IMR-90 (cell line): ENCODE measurements at regions not wholly inside any gene's neighbourhood (a gene's known extent, or its start where the extent isn't known, plus 50 kb on each side); places are given as distances from the start of the nearest gene placed in this dataset.
"Not testable (repeated sequence)": the region's sequence is repeated elsewhere in the genome, so short reads cannot be mapped to it uniquely, and the experiment has no call there.

Source experiments
- ATAC-seq: fragments of 200-7000 bp; cut with Tn5 transposase; 2 replicates; pipeline ENCODE4 v1.9.1; 2020; ENCODE audit warnings: low read depth, mild to moderate bottlenecking, moderate library complexity
- BruUV-seq: library from RNA; stranded (reverse); fragments of 400-500 nt; replicated peaks from 2 replicates; lab custom pipeline; 2021; lab: Mats Ljungman, UMichigan
- CTCF ChIA-PET: fragments of 300-600 bp; formaldehyde crosslinking; extraction: SDS; loops from one replicate; lab custom pipeline; 2021; ENCODE audit warnings: antibody characterized with exemption; lab: Yijun Ruan, JAX
- POLR2A ChIA-PET: fragments of 300-600 bp; sonication (Branson Sonifier 250); formaldehyde crosslinking; loops from one replicate; lab custom pipeline; 2022; ENCODE audit warnings: antibody characterized with exemption; ENCODE audit not compliant: unreplicated experiment; lab: Charles Lee
- DNase-seq: peaks from one replicate; pipeline ENCODE4 v3.0.0; 2013
- H2AFZ ChIP-seq: replicated peaks from 2 replicates; pipeline ENCODE3; 2013; ENCODE audit warnings: low read length, mild to moderate bottlenecking; ENCODE audit not compliant: poor library complexity
- H2AK5ac ChIP-seq: 2 replicates; pipeline ENCODE4 v1.6.1; 2013; ENCODE audit warnings: low read depth, low read length, inconsistent platforms
- H2AK9ac ChIP-seq: replicated peaks from 2 replicates; pipeline ENCODE3; 2013; ENCODE audit warnings: mild to moderate bottlenecking, low read depth, low read length, moderate library complexity; ENCODE audit not compliant: poor library complexity
- H2BK120ac ChIP-seq: 2 replicates; pipeline ENCODE4 v1.6.1; 2013; ENCODE audit warnings: low read depth, low read length, inconsistent platforms
- H2BK15ac ChIP-seq: 3 replicates; pipeline ENCODE4 v1.6.1; 2013; ENCODE audit warnings: low read depth, low read length, inconsistent platforms
- H2BK20ac ChIP-seq: 2 replicates; pipeline ENCODE4 v1.6.1; 2013; ENCODE audit warnings: low read depth, mild to moderate bottlenecking, inconsistent platforms, low read length, moderate library complexity
- H2BK5ac ChIP-seq: 2 replicates; pipeline ENCODE4 v1.6.1; 2013; ENCODE audit warnings: mild to moderate bottlenecking, low read depth, low read length, inconsistent platforms; ENCODE audit not compliant: poor library complexity, severe bottlenecking
- H3K14ac ChIP-seq: replicated peaks from 2 replicates; pipeline ENCODE4 v1.6.1; 2013; ENCODE audit warnings: low read depth, low read length, inconsistent platforms
- H3K18ac ChIP-seq: 2 replicates; pipeline ENCODE4 v1.6.1; 2013; ENCODE audit warnings: low read depth, low read length, control low read depth
- H3K23ac ChIP-seq: 2 replicates; pipeline ENCODE4 v1.6.1; 2013; ENCODE audit warnings: low read depth, low read length, inconsistent platforms
- H3K27ac ChIP-seq: 2 replicates; pipeline ENCODE4 v1.5.1; 2013; ENCODE audit warnings: mild to moderate bottlenecking, control low read depth, low read length; ENCODE audit not compliant: insufficient read depth
- H3K27me3 ChIP-seq: 2 replicates; pipeline ENCODE4 v1.6.1; 2013; ENCODE audit warnings: low read length; ENCODE audit not compliant: control insufficient read depth, insufficient read depth
- H3K36me3 ChIP-seq: 2 replicates; pipeline ENCODE4 v1.6.1; 2013; ENCODE audit warnings: low read length, mixed read lengths; ENCODE audit not compliant: control insufficient read depth, insufficient read depth
- H3K4ac ChIP-seq: 2 replicates; pipeline ENCODE4 v1.6.1; 2013; ENCODE audit warnings: low read depth, low read length, inconsistent platforms
- H3K4me1 ChIP-seq: 2 replicates; pipeline ENCODE4 v1.6.1; 2013; ENCODE audit warnings: low read length, mixed read lengths; ENCODE audit not compliant: control insufficient read depth, insufficient read depth
- H3K4me2 ChIP-seq: 2 replicates; pipeline ENCODE4 v1.6.1; 2013; ENCODE audit warnings: low read depth, mild to moderate bottlenecking, control low read depth, low read length, moderate library complexity
- H3K4me3 ChIP-seq: 2 replicates; pipeline ENCODE4 v1.5.1; 2013; ENCODE audit warnings: low read depth, mild to moderate bottlenecking, control low read depth, low read length, moderate library complexity; ENCODE audit not compliant: insufficient read depth
- H3K56ac ChIP-seq: 2 replicates; pipeline ENCODE4 v1.6.1; 2013; ENCODE audit warnings: low read length, inconsistent platforms; ENCODE audit not compliant: insufficient read depth; ENCODE audit errors: extremely low read depth
- H3K79me1 ChIP-seq, 2 experiments: 2 replicates each; pipeline ENCODE4 v1.6.1; 2013; ENCODE audit warnings: low read length in 2 of 2, inconsistent platforms in 1 of 2, low read depth in 1 of 2
- H3K9ac ChIP-seq: 2 replicates; pipeline ENCODE4 v1.6.1; 2013; ENCODE audit warnings: low read depth, low read length, control low read depth
- H3K9me1 ChIP-seq: 2 replicates; pipeline ENCODE4 v1.6.1; 2013; ENCODE audit warnings: low read length, inconsistent platforms; ENCODE audit not compliant: insufficient read depth
- H3K9me3 ChIP-seq: 2 replicates; pipeline ENCODE4 v1.6.1; 2013; ENCODE audit warnings: low read length; ENCODE audit not compliant: control insufficient read depth, insufficient read depth
- H4K20me1 ChIP-seq: 2 replicates; pipeline ENCODE4 v1.6.1; 2013; ENCODE audit warnings: low read length, inconsistent platforms; ENCODE audit not compliant: insufficient read depth
- H4K5ac ChIP-seq: 2 replicates; pipeline ENCODE4 v1.6.1; 2013; ENCODE audit warnings: mild to moderate bottlenecking, low read depth, low read length, control low read depth
- H4K8ac ChIP-seq, 2 experiments: 2 replicates each; pipeline ENCODE4 v1.6.1; 2013; ENCODE audit warnings: low read depth in 2 of 2, low read length in 2 of 2, control low read depth in 1 of 2, inconsistent platforms in 1 of 2
- H4K91ac ChIP-seq: 2 replicates; pipeline ENCODE4 v1.6.1; 2013; ENCODE audit warnings: low read depth, low read length, inconsistent platforms; ENCODE audit not compliant: insufficient read depth
- CHD1 ChIP-seq: IDR thresholded peaks from 2 replicates; pipeline ENCODE4 v1.6.1; 2012; ENCODE audit warnings: low read depth, low read length, improper control_type of control experiment
- FOS ChIP-seq: fragments of 150-350 bp; IDR thresholded peaks from 2 replicates; pipeline ENCODE4 v1.6.1; 2016; ENCODE audit warnings: low read depth, low read length
- MAZ ChIP-seq: IDR thresholded peaks from 2 replicates; pipeline ENCODE4 v1.6.1; 2012; ENCODE audit warnings: low read depth, mild to moderate bottlenecking, low read length, improper control_type of control experiment, moderate library complexity, borderline replicate concordance
- MXI1 ChIP-seq: IDR thresholded peaks from 2 replicates; pipeline ENCODE4 v1.6.1; 2012; ENCODE audit warnings: low read depth, mild to moderate bottlenecking, low read length, moderate library complexity, borderline replicate concordance
- RCOR1 ChIP-seq: IDR thresholded peaks from 2 replicates; pipeline ENCODE4 v1.6.1; 2012; ENCODE audit warnings: mild to moderate bottlenecking, low read length, improper control_type of control experiment; ENCODE audit not compliant: insufficient replicate concordance
- WGBS, 2 experiments: methylation state at CpG; one replicate each; pipeline versions ENCODE4 v1.1.5 to v1.1.7; 2013; ENCODE audit warnings: missing lambda C conversion rate in 2 of 2; ENCODE audit not compliant: insufficient read length in 1 of 2; ENCODE audit errors: extremely low coverage in 2 of 2; 5-methylcytosine and 5-hydroxymethylcytosine counted together
- dilution Hi-C: fragments of 300-500 bp; cut with HindIII; formaldehyde crosslinking; loops from one replicate; pipeline ENCODE4 v1.14.3; 2018; ENCODE audit warnings: low sequenced_read_pairs; ENCODE audit not compliant: unreplicated experiment
- in situ Hi-C: fragments of 300-500 bp; cut with MboI; formaldehyde crosslinking; loops from 3 replicates; pipeline ENCODE4 v1.14.3; 2019; ENCODE audit warnings: low sequenced_read_pairs, inconsistent platforms, mixed read lengths
- intact Hi-C: fragments of 100-400 bp; cut with micrococcal nuclease; formaldehyde crosslinking; loops from 2 replicates; pipeline ENCODE4 v1.10.0; 2022
- TF ChIP-seq, protein P1 (sequence below): conservative IDR thresholded peaks from 2 replicates; pipeline ENCODE4 v1.5.1; 2012; ENCODE audit warnings: mild to moderate bottlenecking, low read depth, low read length, improper control_type of control experiment

DNA sequence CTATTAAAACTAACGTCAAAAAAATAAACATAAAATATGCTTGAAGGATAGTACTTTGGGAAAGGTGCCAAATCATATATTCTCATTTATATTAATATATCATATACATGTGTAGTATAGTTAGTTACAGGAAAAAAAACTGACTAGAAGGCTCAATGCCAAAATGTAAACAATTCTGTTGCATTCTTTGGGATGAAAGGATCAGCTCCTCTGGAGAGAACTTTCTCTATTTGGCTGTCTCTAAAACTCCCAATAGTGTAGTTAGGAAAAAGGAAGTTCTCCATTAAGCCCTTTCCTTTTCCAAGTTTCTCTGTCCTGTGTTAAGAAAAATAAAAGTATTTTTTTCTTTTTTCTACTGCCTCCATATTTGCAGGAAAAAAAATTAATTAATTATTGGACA lies 86.5 kb upstream of the BTN3A2 start:
- H3K36me3 ChIP-seq, result no peaks in the 10 kb centered on the region
- no peak overlapping the region for H2BK120ac ChIP-seq
- in situ Hi-C loops, result loop anchor here (25.0 kb wide), 1 partner anchor 859 kb away; a partner anchor contains a TSS
- H4K5ac ChIP-seq, result no peak overlapping the region
- no TSS peak for BruUV-seq
- peaks cover 0 to 5% of the 10 kb centered on the region in 2 experiments; a peak in 3 of 4 replicates for H3K79me1 ChIP-seq
- no peak overlapping the region for H3K9ac ChIP-seq
- no peak overlapping the region for H3K14ac ChIP-seq
- no peak overlapping the region for H3K18ac ChIP-seq
- no peak overlapping the region for H4K8ac ChIP-seq
- H2BK5ac ChIP-seq, result no peak overlapping the region
- ChIA-PET CTCF (no interaction called here), POLR2A (no interaction called here)
- no peak overlapping the region for H3K27ac ChIP-seq
- intact Hi-C loops, result no loop called here
- H4K91ac ChIP-seq, result no peak overlapping the region
- H3K9me1 ChIP-seq, result no peaks in the 10 kb centered on the region; the same call in 1 of the 2 replicates
- no peaks in the 10 kb centered on the region for H3K27me3 ChIP-seq
- H2AK5ac ChIP-seq, result no peak overlapping the region
- no peak overlapping the region for H3K4me2 ChIP-seq
- WGBS, 2 experiments, result no CpG with 5 or more reads among the region's 1 CpG
- H2AK9ac ChIP-seq, result no peak overlapping the region
- no peak overlapping the region for H2BK20ac ChIP-seq
- TF ChIP-seq, protein P1, sequence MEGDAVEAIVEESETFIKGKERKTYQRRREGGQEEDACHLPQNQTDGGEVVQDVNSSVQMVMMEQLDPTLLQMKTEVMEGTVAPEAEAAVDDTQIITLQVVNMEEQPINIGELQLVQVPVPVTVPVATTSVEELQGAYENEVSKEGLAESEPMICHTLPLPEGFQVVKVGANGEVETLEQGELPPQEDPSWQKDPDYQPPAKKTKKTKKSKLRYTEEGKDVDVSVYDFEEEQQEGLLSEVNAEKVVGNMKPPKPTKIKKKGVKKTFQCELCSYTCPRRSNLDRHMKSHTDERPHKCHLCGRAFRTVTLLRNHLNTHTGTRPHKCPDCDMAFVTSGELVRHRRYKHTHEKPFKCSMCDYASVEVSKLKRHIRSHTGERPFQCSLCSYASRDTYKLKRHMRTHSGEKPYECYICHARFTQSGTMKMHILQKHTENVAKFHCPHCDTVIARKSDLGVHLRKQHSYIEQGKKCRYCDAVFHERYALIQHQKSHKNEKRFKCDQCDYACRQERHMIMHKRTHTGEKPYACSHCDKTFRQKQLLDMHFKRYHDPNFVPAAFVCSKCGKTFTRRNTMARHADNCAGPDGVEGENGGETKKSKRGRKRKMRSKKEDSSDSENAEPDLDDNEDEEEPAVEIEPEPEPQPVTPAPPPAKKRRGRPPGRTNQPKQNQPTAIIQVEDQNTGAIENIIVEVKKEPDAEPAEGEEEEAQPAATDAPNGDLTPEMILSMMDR, result no peak
- TF ChIP-seq CHD1 (no peak), MXI1 (no peak), RCOR1 (no peak), MAZ (no peak), FOS (no peak)
- H3K4ac ChIP-seq, result no peak overlapping the region
- H2BK15ac ChIP-seq, result no peak overlapping the region
- no peak overlapping the region for H3K56ac ChIP-seq
- H3K4me1 ChIP-seq, result peaks cover 2% of the 10 kb centered on the region
- dilution Hi-C loops, result no loop called here
- ATAC-seq, result no peak
- H3K9me3 ChIP-seq, result no peaks in the 10 kb centered on the region
- DNase-seq, result no peak
- no peak overlapping the region for H2AFZ ChIP-seq
- H3K4me3 ChIP-seq, result no peak overlapping the region
- no peaks in the 10 kb centered on the region for H4K20me1 ChIP-seq
- no peak overlapping the region for H3K23ac ChIP-seq

DNA sequence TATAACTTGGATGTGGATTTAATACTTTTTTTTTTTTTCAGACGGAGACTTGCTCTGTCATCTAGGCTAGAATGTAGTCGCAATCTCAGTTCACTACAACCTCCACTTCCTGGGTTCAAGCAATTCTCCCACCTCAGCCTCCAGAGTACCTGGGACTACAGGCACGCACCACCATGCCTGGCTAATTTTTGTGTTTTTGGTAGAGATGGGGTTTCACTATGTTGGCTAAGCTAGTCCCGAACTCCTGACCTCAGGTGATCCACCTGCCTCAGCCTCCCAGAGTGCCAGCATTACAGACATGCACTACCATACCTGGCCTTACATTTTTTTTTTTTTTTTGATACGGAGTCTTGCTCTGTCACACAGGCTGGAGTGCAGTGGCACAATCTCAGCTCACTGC lies 85.6 kb upstream of the BTN3A2 start:
- not testable (repeated sequence) for DNase-seq

More for the DNA sequence above, 85.6 kb upstream of the BTN3A2 start:
- H3K79me1 ChIP-seq, H3K14ac ChIP-seq, POLR2A ChIA-PET, H2BK120ac ChIP-seq, H2AFZ ChIP-seq, H3K36me3 ChIP-seq, H3K4ac ChIP-seq, dilution Hi-C loops, H4K8ac ChIP-seq, H2AK5ac ChIP-seq, H3K9me1 ChIP-seq, H4K5ac ChIP-seq, H3K27ac ChIP-seq, H3K27me3 ChIP-seq, H3K23ac ChIP-seq, H2BK15ac ChIP-seq, H3K9me3 ChIP-seq, H3K56ac ChIP-seq, CTCF ChIA-PET, H3K4me2 ChIP-seq, H2BK5ac ChIP-seq, H3K18ac ChIP-seq, H2AK9ac ChIP-seq, H4K91ac ChIP-seq, H3K4me3 ChIP-seq, intact Hi-C loops, BruUV-seq, H2BK20ac ChIP-seq, H4K20me1 ChIP-seq, ATAC-seq, H3K9ac ChIP-seq, H3K4me1 ChIP-seq: not testable (repeated sequence)
- in situ Hi-C loops, result loop anchor here (25.0 kb wide), 1 partner anchor 858 kb away; a partner anchor contains a TSS
- no CpG with 5 or more reads among the region's 5 CpGs for WGBS, 2 experiments
